Kidney capillary endothelial cell (primary cell): ENCODE measurements at regions not wholly inside any gene's neighbourhood (a gene's known extent, or its start where the extent isn't known, plus 50 kb on each side); places are given as distances from the start of the nearest gene placed in this dataset.

Experiments
- DNase-seq: peaks from one replicate; pipeline ENCODE4 v3.0.0-alpha.2; 2018; ENCODE audit warnings: low spot score

DNA sequence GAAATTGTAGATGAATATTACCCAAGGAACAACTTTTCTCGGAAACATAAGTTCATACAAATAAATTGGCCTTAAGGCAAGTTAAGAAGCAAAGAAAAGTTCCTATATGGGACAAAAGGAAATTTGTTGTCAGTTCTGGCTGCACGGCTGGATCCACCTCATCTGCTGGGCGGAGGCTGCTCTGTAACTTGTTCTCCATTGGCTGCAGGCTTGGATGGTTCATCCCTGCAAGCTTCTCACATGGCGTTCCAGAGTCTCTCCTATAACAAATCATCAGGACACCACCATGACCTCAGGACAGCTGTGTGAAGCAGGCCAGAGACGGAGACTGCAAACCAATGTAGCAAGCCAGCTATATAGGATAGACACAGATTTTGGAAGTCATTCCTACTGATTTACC is 81.4 kb upstream of the DAB2 start:
- DNase-seq: no peak

DNA sequence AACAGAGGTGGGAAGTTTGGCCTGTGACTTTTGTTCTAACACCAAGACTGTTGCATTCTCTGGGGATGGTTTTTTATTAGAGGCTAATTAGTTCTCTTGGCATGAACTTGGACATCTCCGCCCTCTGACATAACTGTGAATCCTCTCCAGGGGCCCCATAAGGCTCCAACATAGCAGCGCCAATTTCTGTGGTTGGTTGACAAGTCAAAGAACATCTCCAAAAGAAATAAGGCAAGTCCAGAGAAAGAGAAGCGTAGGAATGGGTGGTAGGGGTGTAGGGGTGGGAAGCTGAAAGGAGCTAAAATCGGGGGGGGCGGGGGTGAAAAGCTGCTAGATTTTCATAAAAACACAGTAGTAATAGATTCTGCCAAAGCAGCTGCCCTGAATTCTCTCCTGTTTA is 81.0 kb upstream of the DAB2 start:
- no peak for DNase-seq

DNA sequence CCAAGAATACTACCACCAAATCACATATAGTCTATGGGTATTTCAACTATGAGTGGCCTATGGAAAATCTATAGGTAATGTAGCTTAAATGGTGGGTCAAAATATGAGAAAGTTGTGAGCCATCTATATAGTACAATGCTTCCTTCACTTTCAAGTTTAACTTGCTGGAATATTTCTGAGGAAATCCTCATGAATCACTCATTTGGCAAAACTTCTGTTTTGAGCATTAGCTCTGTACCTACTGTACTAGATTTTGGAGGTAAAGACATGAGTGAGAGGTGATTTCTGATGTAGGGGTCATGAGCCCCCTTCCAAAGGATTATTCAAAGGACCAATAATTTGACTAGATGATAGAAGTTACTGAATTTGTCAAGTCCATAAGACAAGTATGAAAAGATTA is 80.6 kb upstream of the DAB2 start:
- DNase-seq: no peak

DNA sequence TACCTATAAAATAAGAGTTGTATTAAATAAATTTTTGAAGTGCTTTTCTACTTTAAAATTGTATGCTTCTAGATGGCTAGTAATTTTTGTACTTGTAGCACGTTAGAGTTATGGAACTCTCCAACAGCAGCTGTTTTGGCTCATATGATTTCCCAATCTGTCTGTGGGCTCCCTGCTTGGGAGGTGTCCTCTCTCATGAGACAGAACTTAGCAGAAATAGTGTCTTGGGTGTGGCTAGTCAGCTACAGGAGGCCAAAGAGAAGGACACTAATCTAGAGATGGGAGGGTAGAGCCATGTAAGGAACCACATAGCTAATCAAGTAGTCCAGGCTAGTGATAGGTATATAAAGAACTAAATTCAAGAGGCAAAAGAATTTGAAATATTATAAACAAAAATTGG is 78.4 kb upstream of the DAB2 start:
- DNase-seq: no peak

DNA sequence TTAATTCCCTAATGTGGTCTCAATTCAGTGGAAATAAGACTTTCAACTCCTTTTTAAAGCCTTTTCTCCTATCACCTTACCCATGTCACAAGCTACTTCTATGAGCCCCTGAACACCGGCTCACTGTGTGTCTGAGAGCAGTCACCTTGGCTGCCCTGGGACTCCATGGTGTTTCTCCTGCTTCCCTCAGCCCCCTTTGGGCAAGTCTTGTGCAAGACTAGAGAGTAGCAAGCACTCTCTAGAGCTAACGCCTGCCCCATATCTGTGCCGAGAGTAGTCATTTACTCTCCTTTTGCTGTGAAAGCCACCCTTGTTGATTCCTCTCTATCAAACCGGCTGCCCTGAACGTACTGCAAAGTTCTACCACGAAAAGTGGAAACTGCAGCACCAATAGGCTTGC is 77.9 kb upstream of the DAB2 start:
- no peak for DNase-seq

DNA sequence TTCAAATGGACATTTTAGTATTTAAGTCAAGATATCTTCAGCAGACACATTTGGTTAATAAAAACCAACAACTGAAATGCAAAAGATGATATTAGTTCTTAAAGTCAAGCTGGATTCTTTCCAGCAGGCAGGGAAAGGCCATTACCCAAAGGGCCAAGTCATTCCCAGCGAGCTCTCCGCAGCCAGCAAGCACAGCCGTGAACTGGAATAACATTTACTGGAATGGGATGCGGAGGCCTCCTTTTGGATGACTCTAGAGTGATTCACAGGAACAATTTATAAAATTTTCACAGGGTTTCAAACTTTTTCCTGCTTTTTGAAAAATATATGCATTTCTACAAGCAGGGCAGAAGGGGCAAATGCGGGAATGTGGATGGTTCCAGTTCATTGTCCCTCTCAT is 76.6 kb upstream of the DAB2 start:
- peak; percentile 36 for DNase-seq

DNA sequence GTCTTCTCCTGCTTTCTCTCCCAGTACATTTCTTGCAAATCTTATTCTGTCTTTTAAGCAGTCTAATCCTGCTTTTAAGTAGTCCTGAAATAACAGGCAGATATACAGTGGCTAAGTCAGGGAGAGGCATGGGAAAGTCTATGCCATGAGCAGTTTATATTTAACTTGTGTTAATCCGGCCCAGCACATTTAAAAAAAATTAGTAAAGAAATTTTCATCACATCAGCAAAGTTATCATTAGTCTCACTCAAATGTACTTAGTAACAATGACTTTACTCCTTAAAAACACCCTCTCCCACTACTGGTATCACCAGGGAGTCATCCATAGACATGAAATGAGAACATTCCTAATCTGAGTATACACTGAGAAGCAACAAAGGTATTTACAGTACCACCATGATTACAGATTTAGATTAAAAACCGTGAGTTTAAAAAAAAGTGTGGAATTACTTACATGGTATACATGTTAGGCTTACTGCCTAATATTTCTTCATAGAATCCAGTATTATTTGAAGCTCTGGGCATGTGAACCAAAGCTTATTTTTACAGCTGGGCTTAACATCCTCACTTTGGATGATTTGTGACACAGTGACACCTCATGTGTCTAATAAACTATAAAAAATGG is 75.9 kb upstream of the DAB2 start:
- DNase-seq: no peak

DNA sequence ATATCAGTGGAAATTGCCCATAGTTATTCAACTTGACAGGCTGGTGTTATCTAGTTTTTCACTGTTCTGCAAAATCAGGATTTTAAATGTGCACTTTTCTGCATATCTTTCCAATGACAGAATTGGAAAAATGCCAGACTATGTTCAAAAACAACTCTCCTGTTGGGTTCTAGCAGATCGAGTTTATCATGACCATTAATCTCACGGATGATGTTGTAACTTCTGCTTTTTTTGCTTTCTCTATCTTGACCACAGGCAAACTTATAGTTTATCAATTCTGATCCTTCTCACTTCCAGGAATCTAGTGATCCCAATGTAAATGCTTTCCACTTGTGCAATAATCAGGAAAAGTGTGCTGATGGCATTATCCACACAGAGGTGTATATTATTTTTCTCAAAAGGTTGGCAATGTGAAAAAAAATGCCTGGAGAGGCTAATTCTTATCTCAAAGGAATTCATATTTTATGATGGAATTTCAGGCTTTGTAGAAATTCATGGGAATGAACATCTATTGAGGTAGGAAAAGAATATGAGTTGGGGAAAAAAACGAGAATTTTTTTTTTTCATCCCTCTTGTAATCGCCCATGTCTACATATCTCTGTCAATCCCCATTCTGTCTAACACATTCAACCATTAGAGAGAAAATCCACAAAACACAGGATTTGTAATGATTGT is 73.6 kb upstream of the DAB2 start:
- no peak for DNase-seq

DNA sequence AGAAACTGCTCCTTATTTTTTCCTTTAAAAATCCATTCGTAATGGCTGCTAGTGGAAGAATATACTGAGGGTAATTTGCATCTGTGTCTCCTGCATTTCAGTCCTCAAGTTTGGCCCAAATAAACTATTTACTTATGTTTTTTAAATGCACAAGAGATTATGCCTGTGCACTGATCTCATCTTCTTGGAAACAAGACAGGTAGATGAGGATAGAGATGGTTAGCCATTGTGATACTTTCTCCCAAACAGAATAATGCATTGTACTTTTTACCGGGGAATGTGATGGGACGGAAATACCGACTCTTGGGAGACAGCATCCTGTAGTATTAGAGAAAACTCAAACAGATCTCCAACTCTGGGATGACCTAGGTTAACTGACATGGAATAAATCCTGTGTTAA is 72.5 kb upstream of the DAB2 start:
- DNase-seq: no peak

DNA sequence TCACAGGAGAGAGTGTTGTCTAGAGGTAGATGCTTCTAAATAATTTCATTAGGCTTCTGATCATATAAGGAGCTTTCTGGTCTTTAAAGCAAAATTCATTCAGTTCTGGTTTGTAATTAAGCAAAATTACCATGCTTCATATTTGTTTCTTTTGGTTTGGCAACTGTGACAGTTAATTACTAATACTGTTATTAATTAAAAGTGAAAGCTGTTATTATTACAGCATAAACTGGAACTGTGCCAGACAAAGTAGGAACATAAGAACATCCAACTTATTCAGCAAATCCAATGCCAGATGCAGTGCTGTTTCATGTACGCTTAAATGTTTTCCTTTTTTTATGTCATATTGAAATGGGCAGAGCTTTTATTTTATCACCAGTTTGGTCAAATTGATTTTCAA is 70.4 kb upstream of the DAB2 start:
- DNase-seq: no peak

DNA sequence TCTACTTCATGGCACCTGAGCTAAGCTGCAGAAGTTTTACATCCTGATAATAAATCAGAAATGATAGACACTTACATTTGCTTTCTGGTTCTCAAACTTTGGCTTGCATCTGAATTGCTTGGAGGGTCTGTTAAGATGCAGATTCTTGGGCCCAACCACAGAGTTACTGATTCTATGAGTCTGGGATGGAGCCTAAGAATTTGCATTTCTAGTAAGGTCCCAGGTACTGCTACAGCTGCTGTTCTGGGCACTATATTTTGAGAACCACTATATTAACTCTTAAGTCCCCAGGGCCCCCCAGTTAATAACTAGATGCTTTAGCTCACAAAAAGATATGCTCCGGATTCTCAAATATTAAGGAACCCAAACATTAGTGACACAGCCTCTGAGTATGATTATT is 69.8 kb upstream of the DAB2 start:
- no peak for DNase-seq

DNA sequence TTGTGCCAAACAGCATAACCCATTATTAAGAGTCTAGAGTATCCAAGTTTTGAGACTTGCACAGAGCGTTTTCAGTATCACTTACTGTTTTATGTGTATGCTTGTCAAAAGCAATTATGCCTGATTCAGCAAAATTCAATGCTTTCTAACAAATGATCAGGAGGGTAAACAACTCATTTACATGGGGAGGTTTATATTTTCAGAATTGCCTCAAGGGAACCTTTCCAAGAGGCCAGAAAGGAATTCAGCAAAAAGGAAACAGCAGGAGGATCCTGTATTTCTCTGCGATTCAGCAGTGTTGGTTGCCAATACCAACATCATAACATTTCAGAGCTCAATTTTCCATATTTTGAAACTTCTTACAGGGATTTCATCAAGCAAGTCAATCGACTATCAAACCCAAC is 69.3 kb upstream of the DAB2 start:
- no peak for DNase-seq

DNA sequence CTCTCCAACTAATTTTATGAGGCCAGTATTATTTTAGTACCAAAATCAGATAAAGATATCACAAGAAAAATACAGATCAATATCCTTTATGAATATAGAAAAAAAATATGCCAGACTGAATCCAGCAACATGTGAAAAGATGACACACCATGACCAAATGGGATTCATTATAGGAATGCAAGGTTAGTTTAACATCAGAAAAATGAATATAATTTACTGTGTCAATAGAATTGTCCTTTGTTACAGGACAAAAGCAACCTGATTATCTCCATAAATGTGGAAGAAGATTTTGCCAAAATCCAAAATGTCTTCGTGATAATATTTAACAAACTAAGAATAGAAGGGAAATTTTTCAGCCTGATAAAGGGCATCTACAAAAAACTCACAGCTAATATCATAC is 66.4 kb upstream of the DAB2 start:
- DNase-seq: no peak

DNA sequence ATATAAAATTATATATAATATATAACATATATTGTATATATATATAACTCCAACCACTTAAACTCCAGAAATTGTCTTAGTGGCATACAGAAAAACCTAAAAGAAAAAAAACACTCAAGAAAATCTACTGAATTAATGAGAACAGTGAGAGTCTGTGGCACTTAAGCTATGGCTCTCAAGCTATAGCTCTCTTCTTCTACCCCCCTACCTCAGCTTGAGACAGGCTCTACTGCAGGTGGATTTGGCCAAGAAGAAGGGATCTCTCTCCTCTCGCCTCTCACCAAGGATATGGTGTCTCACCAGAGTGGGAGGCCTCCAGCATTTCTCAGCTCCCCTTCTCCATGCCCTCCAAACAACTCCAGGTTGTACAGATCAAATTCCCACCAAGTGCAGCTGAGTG is 64.5 kb upstream of the DAB2 start:
- no peak for DNase-seq

DNA sequence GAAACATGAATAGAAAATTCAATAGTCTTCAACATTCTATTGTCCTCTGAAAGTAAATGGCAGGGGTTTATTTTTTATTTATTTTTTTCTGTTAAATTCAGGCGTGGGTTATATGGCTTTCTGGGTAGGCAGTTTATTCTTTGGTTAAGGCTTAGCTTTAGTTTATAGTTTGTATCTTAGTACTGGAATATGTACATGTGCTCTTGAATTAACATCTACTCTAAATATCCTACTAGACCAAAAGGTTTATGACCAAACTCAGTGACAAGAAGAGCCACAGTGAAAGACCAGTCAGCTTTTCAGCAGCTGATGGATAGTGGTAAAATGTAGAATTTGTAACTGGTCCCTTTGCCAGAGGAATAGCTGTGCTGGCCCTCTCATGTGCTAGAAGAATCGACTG is 62.0 kb upstream of the DAB2 start:
- DNase-seq: no peak

DNA sequence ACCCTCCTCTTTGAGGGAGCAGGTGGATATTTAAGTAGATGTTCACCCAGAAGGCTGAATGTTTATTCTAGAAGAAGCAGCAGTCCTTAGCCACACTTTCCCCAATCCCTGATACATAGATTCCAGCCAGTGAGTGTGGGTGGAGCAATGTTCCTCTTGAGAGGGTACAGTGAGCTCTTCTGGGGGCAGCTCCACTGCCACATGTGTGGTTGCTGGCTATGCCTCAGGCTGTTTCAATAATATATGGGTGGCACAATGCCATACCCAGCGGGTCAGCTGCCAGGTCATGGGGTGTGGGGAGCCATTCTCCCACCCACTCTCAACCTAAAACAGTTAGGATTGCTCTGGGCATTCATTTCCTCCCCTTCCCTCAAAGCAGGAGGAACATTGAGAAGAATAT is 61.6 kb upstream of the DAB2 start:
- DNase-seq: no peak

DNA sequence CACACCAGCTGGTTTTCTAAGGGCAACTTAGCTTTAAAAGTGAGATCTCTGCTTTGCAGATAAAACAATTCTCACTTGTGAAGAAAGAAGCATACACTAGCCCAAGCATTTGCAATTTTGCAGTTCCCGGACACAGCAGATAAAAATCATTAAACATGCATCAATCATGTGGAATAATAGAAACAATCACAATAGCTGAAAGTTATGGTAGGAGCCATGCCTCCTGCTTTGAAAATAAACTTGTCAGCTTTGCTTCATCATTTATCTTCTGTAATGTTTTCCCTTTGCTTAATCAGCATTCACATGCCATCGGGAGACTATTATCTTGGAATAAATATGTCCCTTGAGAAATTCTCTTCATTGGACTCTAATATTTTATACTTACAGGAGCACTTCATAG is 60.3 kb upstream of the DAB2 start:
- DNase-seq: no peak

DNA sequence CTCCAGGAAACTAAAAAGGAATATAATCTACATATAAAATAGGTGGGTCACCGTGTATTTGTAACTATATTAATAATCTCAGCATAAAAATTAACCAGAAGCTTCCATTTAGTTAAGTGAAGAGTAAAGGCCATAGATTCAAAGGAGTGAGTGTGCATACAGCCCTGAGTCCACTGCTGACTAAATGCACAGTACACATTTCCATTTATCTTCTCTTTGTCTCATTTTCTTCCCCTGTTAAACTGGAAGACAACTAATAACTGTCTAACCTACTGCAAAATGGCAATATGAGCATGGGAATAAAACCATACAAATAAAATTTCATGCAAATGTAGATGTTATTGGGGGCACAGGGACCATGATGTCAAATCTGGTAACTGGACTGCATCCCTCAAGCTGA is 59.9 kb upstream of the DAB2 start:
- DNase-seq: no peak

DNA sequence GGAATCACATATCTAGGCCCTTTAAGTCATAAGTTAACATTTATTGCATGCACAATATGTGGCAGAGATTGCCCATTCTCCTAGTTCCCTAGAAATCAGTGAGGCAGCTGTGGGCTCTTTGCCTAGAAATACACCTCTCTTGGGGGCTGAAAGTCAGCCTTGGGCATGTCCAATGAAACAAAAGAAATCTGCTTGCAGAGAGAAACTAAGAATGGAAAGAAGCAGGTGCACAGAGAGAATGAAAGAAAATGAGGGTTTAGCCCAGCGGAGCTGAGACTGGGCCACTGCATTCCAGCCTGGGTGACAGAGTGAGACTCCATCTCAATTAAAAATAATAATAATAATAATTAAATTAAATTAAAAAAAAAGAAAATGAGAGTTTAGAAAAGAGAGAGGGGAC is 57.3 kb upstream of the DAB2 start:
- DNase-seq: no peak

DNA sequence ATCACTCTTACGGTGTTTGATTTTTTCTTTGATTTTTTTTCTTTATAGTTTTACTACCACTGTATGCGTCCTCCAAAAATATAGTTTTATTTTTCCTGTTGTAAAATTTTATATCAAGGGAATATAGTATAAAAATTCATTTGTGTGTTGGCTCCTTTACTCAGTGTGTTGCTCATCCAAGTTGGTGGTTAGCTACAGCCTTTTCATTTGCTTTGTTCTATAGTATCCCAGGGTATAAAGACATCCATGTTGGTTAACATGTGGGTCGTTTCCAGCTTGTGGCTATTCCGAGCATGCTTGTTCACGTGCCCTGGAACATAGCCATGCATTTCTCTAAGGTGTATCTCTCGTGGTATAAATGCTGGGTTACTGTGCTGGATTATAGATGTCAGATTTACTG is 54.8 kb upstream of the DAB2 start:
- DNase-seq: no peak

DNA sequence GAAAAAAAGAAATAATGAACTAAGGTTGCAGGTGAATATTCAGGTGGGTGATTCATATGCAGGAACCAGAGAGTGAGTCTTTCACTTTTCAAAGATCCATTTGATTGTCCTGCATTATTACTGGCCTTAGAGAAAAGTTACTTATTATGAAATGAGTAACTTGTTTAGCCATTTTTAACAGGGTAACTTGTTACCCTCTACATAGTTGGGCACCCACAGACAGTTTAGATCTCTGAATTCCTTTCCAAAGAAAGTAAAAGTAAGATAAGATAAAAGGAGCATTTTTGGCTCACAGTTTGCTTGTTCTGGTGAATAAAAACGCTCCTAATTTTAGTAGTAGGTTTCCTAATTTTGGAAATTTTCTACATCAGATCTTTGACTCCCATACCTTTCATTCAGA is 54.1 kb upstream of the DAB2 start:
- no peak for DNase-seq

DNA sequence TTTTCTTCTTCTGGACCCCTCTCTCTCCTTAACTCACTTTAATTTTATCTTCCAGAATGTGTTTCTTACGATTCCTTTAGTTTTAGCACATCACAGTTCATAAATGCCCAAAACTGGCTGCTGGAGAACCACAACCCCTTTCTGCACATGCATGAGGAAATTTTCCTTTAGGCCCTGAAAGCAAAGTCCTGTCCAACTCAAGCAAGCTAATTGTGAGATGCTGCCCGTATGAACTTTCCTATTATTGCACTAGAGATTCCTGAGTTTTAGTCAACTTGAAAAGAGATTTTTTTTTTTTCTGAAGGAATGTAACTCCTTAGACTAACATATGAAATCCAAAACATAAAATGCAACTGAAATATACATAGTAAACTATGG is 52.1 kb upstream of the DAB2 start:
- no peak for DNase-seq

DNA sequence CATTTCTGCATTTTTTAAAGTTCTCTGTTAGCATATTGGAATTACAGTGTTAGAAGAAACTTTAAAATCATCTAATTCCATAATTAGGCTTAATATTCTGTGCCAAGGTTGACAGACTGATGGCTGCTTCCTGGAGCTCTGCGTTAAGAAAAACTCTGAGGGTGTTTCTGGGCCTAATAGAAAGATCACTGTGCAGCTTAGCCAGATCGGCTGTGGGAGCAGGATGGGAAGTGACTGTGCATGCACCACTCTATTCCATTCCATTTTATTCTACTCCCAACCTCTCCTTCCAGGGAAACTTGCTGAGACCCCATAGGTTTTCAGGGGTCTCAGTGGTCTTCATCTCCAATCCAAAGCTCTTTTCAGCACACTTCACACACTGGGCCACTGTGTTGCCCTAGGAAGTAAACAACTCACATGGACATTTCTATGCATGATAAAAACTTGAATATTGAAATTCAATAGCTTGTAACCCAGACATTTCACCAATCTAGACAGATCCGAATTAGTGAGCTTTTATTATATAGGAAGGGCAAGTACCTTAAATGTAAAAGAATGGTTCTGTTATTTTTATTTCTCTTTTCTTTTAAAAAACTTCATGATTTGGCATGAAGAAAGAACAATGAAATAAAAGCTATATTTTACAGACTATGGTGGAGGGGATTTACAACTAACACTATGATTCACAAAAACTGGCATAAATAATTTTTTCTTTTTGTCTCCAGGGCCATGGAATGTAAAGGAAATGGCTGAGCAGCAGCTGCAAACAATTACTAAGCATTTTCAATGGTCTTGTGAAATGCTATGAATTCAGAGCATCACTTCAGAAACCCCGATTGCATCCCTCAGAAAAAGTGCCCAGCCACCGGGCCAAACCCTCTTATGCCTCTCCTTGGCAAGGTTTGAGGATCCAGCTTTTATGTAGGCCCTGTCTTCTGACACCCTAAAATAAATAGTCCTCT is 51.4 kb upstream of the DAB2 start:
- DNase-seq: no peak
